ENCODE measurements at regions not wholly inside any gene's neighbourhood (a gene's known extent, or its start where the extent isn't known, plus 50 kb on each side); places are given as distances from the start of the nearest gene placed in this dataset.

- TF ChIP-seq EZH2 (IDR thresholded peaks at IDR 0.05; ENCODE audit: borderline replicate concordance, low read length) (no peak), CTCF (IDR thresholded peaks at IDR 0.05; ENCODE audit: low read length) (no peak)
- Histone ChIP-seq H3K27ac (ENCODE audit: low read depth, low read length, poor library complexity, severe bottlenecking) (no peak overlapping the region), H3F3A (ENCODE audit: insufficient read depth, low read length) (no peaks in the 10 kb centered on the region), H3K9me2 (ENCODE audit: low read depth, low read length) (no peaks in the 10 kb centered on the region), H4K20me1 (ENCODE audit: insufficient read depth, low read length) (no peaks in the 10 kb centered on the region), H3K4me2 (ENCODE audit: low read length) (no peak overlapping the region), H2AFZ (ENCODE audit: low read length) (no peak overlapping the region), H3K36me3 (ENCODE audit: insufficient read depth, low read length) (no peaks in the 10 kb centered on the region), H3K79me2 (ENCODE audit: insufficient read depth, low read length) (no peaks in the 10 kb centered on the region), H3K9ac (ENCODE audit: low read length) (no peak overlapping the region), H3K27me3 (ENCODE audit: insufficient read depth, low read length) (no peaks in the 10 kb centered on the region), H3K4me3 (ENCODE audit: low read depth, low read length, poor library complexity, severe bottlenecking) (no peak overlapping the region), H3K9me3 (ENCODE audit: low read length) (no peaks in the 10 kb centered on the region), H3K4me1 (ENCODE audit: insufficient read depth, low read length, severe bottlenecking) (no peaks in the 10 kb centered on the region)
Observed at GRCh38 chr2:235149240-235149659, 197.4 kb downstream of the SH3BP4 start.

- Histone ChIP-seq H3K36me3 (ENCODE audit: insufficient read depth, low read length) (no peaks in the 10 kb centered on the region), H3K79me2 (ENCODE audit: insufficient read depth, low read length) (no peaks in the 10 kb centered on the region), H2AFZ (ENCODE audit: low read length) (no peak overlapping the region), H3K9ac (ENCODE audit: low read length) (no peak overlapping the region), H3K27ac (ENCODE audit: low read depth, low read length, poor library complexity, severe bottlenecking) (no peak overlapping the region), H3K4me2 (ENCODE audit: low read length) (no peak overlapping the region), H3K9me2 (ENCODE audit: low read depth, low read length) (no peaks in the 10 kb centered on the region), H4K20me1 (ENCODE audit: insufficient read depth, low read length) (no peaks in the 10 kb centered on the region), H3F3A (ENCODE audit: insufficient read depth, low read length) (no peaks in the 10 kb centered on the region), H3K9me3 (ENCODE audit: low read length) (no peaks in the 10 kb centered on the region), H3K4me3 (ENCODE audit: low read depth, low read length, poor library complexity, severe bottlenecking) (no peak overlapping the region), H3K27me3 (ENCODE audit: insufficient read depth, low read length) (no peaks in the 10 kb centered on the region), H3K4me1 (ENCODE audit: insufficient read depth, low read length, severe bottlenecking) (no peaks in the 10 kb centered on the region)
- TF ChIP-seq CTCF (IDR thresholded peaks at IDR 0.05; ENCODE audit: low read length): no peak
- TF ChIP-seq EZH2 (IDR thresholded peaks at IDR 0.05; ENCODE audit: borderline replicate concordance, low read length): no peak
Observed at GRCh38 chr2:235149736-235150135, 197.9 kb downstream of the SH3BP4 start.

- Histone ChIP-seq H3K9ac (ENCODE audit: low read length) (no peak overlapping the region), H4K20me1 (ENCODE audit: insufficient read depth, low read length) (no peaks in the 10 kb centered on the region), H3K9me2 (ENCODE audit: low read depth, low read length) (no peaks in the 10 kb centered on the region), H3K4me1 (ENCODE audit: insufficient read depth, low read length, severe bottlenecking) (no peaks in the 10 kb centered on the region), H3K4me2 (ENCODE audit: low read length) (no peak overlapping the region), H3K27me3 (ENCODE audit: insufficient read depth, low read length) (no peaks in the 10 kb centered on the region), H3K4me3 (ENCODE audit: low read depth, low read length, poor library complexity, severe bottlenecking) (no peak overlapping the region), H2AFZ (ENCODE audit: low read length) (no peak overlapping the region), H3K36me3 (ENCODE audit: insufficient read depth, low read length) (no peaks in the 10 kb centered on the region), H3K79me2 (ENCODE audit: insufficient read depth, low read length) (no peaks in the 10 kb centered on the region), H3K27ac (ENCODE audit: low read depth, low read length, poor library complexity, severe bottlenecking) (no peak overlapping the region), H3F3A (ENCODE audit: insufficient read depth, low read length) (no peaks in the 10 kb centered on the region), H3K9me3 (ENCODE audit: low read length) (no peaks in the 10 kb centered on the region)
- TF ChIP-seq EZH2 (IDR thresholded peaks at IDR 0.05; ENCODE audit: borderline replicate concordance, low read length): no peak
- no peak for TF ChIP-seq CTCF (IDR thresholded peaks at IDR 0.05; ENCODE audit: low read length)
Observed at GRCh38 chr2:235151152-235151551, 199.3 kb downstream of the SH3BP4 start.
